GM21529 (cell line): ENCODE measurements at regions not wholly inside any gene's neighbourhood (a gene's known extent, or its start where the extent isn't known, plus 50 kb on each side); places are given as distances from the start of the nearest gene placed in this dataset.

ENCODE experiments used
- ATAC-seq: cut with Tn5 transposase; IDR thresholded peaks from one replicate; pipeline ENCODE4 v1.9.1; 2021; ENCODE audit not compliant: unreplicated experiment

- ATAC-seq, result no peak
Measured at GRCh38 chr5:4440536-4440935, 699.6 kb upstream of the ADAMTS16 start.

GRCh38 chr5:4442221-4442620 is 697.9 kb upstream of the ADAMTS16 start:
- ATAC-seq, result no peak

- no peak for ATAC-seq
Measured at GRCh38 chr5:4447657-4448056, 692.5 kb upstream of the ADAMTS16 start.

GRCh38 chr5:4453655-4454054 is 686.5 kb upstream of the ADAMTS16 start:
- no peak for ATAC-seq

- ATAC-seq, result no peak
Measured at GRCh38 chr5:4479426-4479825, 660.7 kb upstream of the ADAMTS16 start.

GRCh38 chr5:4480528-4481349 is 659.4 kb upstream of the ADAMTS16 start:
- ATAC-seq, result no peak

GRCh38 chr5:4487581-4487980 is 652.5 kb upstream of the ADAMTS16 start:
- no peak for ATAC-seq

GRCh38 chr5:4511996-4512656 is 628.0 kb upstream of the ADAMTS16 start:
- ATAC-seq, result no peak

- ATAC-seq, result no peak
Measured at GRCh38 chr5:4513381-4513780, 626.7 kb upstream of the ADAMTS16 start.

- ATAC-seq, result no peak
Measured at GRCh38 chr5:4514067-4514648, 626.0 kb upstream of the ADAMTS16 start.

- ATAC-seq, result no peak
Measured at GRCh38 chr5:4518903-4519672, 621.0 kb upstream of the ADAMTS16 start.

- ATAC-seq, result no peak
Measured at GRCh38 chr5:4520559-4520958, 619.6 kb upstream of the ADAMTS16 start.

GRCh38 chr5:4523038-4523437 is 617.1 kb upstream of the ADAMTS16 start:
- ATAC-seq, result no peak

GRCh38 chr5:4531756-4532704 is 608.1 kb upstream of the ADAMTS16 start:
- ATAC-seq, result no peak

- ATAC-seq, result no peak
Measured at GRCh38 chr5:4532705-4533080, 607.4 kb upstream of the ADAMTS16 start.

GRCh38 chr5:4533457-4534105 is 606.5 kb upstream of the ADAMTS16 start:
- ATAC-seq, result no peak

GRCh38 chr5:4537489-4537888 is 602.6 kb upstream of the ADAMTS16 start:
- ATAC-seq, result no peak

- no peak for ATAC-seq
Measured at GRCh38 chr5:4540375-4541173, 599.6 kb upstream of the ADAMTS16 start.

GRCh38 chr5:4541334-4541733 is 598.8 kb upstream of the ADAMTS16 start:
- no peak for ATAC-seq
